ENCODE measurements at regions not wholly inside any gene's neighbourhood (a gene's known extent, or its start where the extent isn't known, plus 50 kb on each side); places are given as distances from the start of the nearest gene placed in this dataset.

GRCh38 chr11:15615398-15616096 lies 500.8 kb downstream of the INSC start:
- no peak for DNase-seq (ENCODE audit: low spot score in 2 of 2)
- no peaks in the 10 kb centered on the region for H3K9me3 ChIP-seq
- H3K36me3 ChIP-seq: no peaks in the 10 kb centered on the region
- no peaks in the 10 kb centered on the region for H3K4me1 ChIP-seq
- H3K27ac ChIP-seq: no peak overlapping the region
- H3K27me3 ChIP-seq: no peaks in the 10 kb centered on the region
- no peak overlapping the region for H3K4me3 ChIP-seq
- no peak for TF ChIP-seq CTCF (IDR thresholded peaks at IDR 0.05)
- intact Hi-C loops (cut with DNase I): no loop called here

- H3K27ac ChIP-seq: no peak overlapping the region
- TF ChIP-seq CTCF (IDR thresholded peaks at IDR 0.05): no peak
- H3K36me3 ChIP-seq: no peaks in the 10 kb centered on the region
- no peak overlapping the region for H3K4me3 ChIP-seq
- intact Hi-C loops (cut with DNase I): no loop called here
- H3K9me3 ChIP-seq: no peaks in the 10 kb centered on the region
- H3K4me1 ChIP-seq: no peaks in the 10 kb centered on the region
- no peaks in the 10 kb centered on the region for H3K27me3 ChIP-seq
- DNase-seq (ENCODE audit: low spot score in 2 of 2): no peak
These were observed 501.7 kb downstream of the INSC start for GRCh38 chr11:15616130-15617105.

- H3K36me3 ChIP-seq: no peaks in the 10 kb centered on the region
- no peak overlapping the region for H3K4me3 ChIP-seq
- intact Hi-C loops (cut with DNase I): no loop called here
- no peaks in the 10 kb centered on the region for H3K9me3 ChIP-seq
- H3K27ac ChIP-seq: no peak overlapping the region
- TF ChIP-seq CTCF (IDR thresholded peaks at IDR 0.05): no peak
- H3K4me1 ChIP-seq: no peaks in the 10 kb centered on the region
- no peaks in the 10 kb centered on the region for H3K27me3 ChIP-seq
- no peak for DNase-seq (ENCODE audit: low spot score in 2 of 2)
These were observed 502.4 kb downstream of the INSC start for GRCh38 chr11:15617126-15617525.

- no peak for TF ChIP-seq CTCF (IDR thresholded peaks at IDR 0.05)
- DNase-seq (ENCODE audit: low spot score in 2 of 2): no peak
- H3K27ac ChIP-seq: no peak overlapping the region
- no peaks in the 10 kb centered on the region for H3K27me3 ChIP-seq
- no peaks in the 10 kb centered on the region for H3K4me1 ChIP-seq
- H3K4me3 ChIP-seq: no peak overlapping the region
- intact Hi-C loops (cut with DNase I): no loop called here
- no peaks in the 10 kb centered on the region for H3K36me3 ChIP-seq
- no peaks in the 10 kb centered on the region for H3K9me3 ChIP-seq
These were observed 503.9 kb downstream of the INSC start for GRCh38 chr11:15618583-15619032.

GRCh38 chr11:15621565-15621964 lies 506.8 kb downstream of the INSC start:
- no peak for DNase-seq (ENCODE audit: low spot score in 2 of 2)
- intact Hi-C loops (cut with DNase I): no loop called here
- no peak overlapping the region for H3K27ac ChIP-seq
- H3K4me3 ChIP-seq: no peak overlapping the region
- H3K4me1 ChIP-seq: no peaks in the 10 kb centered on the region
- no peaks in the 10 kb centered on the region for H3K9me3 ChIP-seq
- H3K27me3 ChIP-seq: no peaks in the 10 kb centered on the region
- TF ChIP-seq CTCF (IDR thresholded peaks at IDR 0.05): no peak
- no peaks in the 10 kb centered on the region for H3K36me3 ChIP-seq

Measured in ascending aorta (tissue), 2 donors.